MM.1S (cell line): ENCODE measurements at regions not wholly inside any gene's neighbourhood (a gene's known extent, or its start where the extent isn't known, plus 50 kb on each side); places are given as distances from the start of the nearest gene placed in this dataset.

ENCODE experiments used
- EZH2 ChIP-seq: fragments of 300-600 bp; sonication (generic); optimal IDR thresholded peaks from 2 replicates; pipeline ENCODE3; 2017; ENCODE audit warnings: low read depth, mild to moderate bottlenecking, antibody characterized with exemption, low read length, mixed read lengths
- EZH2phosphoT487 ChIP-seq: fragments of 300-600 bp; sonication (generic); IDR thresholded peaks from 2 replicates; pipeline ENCODE4 v1.6.1; 2018; ENCODE audit warnings: antibody characterized with exemption, low read length

DNA sequence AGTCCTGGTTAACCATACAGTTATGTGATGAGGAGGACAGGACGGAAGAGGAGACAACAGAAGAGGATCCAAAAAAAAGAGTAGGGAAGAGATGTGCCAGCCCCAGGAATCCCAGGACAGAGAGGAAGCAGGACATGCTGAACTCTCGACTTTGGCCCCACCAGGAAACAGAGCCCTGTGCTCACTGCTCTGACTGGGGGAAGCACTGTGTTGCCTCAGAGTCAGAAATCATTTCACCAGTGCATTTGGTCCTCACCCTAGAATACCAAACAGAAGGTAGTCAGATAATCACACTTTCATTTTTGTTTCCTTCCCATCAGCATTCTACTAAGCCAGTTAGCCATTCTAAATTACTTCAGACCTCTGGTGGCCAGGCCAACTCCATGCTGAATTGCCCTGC lies 421.0 kb upstream of the CDH5 start:
- TF ChIP-seq EZH2phosphoT487 = no peak
- TF ChIP-seq EZH2 = no peak
